Hindlimb muscle (tissue), 1 donor: ENCODE measurements at regions not wholly inside any gene's neighbourhood (a gene's known extent, or its start where the extent isn't known, plus 50 kb on each side); places are given as distances from the start of the nearest gene placed in this dataset.
A peak's percentile ranks its signal among the peaks of the same experiment; 100 is the strongest.
"Not testable (repeated sequence)": the region's sequence is repeated elsewhere in the genome, so short reads cannot be mapped to it uniquely, and the experiment has no call there.

Experiments used
- DNase-seq: peaks from one replicate; pipeline ENCODE4 v3.0.0-alpha.2; 2013

GRCh38 chr13:50611117-50611781 lies 232.2 kb downstream of the DLEU7 start:
- DNase-seq = no peak

- no peak for DNase-seq
Measured at GRCh38 chr13:50612717-50613116, 230.8 kb downstream of the DLEU7 start.

GRCh38 chr13:50613356-50613831 lies 230.1 kb downstream of the DLEU7 start:
- peak; percentile 50 for DNase-seq

GRCh38 chr13:50615234-50615633 lies 228.3 kb downstream of the DLEU7 start:
- no peak for DNase-seq

- DNase-seq = no peak
Measured at GRCh38 chr13:50616101-50616500, 227.4 kb downstream of the DLEU7 start.

- no peak for DNase-seq
Measured at GRCh38 chr13:50617134-50617721, 226.3 kb downstream of the DLEU7 start.

- DNase-seq = no peak
Measured at GRCh38 chr13:50618206-50618605, 225.3 kb downstream of the DLEU7 start.

- DNase-seq = no peak
Measured at GRCh38 chr13:50626101-50626547, 217.4 kb downstream of the DLEU7 start.

GRCh38 chr13:50627111-50627510 lies 216.4 kb downstream of the DLEU7 start:
- no peak for DNase-seq

GRCh38 chr13:50628512-50628911 lies 215.0 kb downstream of the DLEU7 start:
- not testable (repeated sequence) for DNase-seq

GRCh38 chr13:50629497-50629896 lies 214.0 kb downstream of the DLEU7 start:
- no peak for DNase-seq

GRCh38 chr13:50629966-50630365 lies 213.5 kb downstream of the DLEU7 start:
- DNase-seq = no peak

- DNase-seq = no peak
Measured at GRCh38 chr13:50631041-50631440, 212.5 kb downstream of the DLEU7 start.

- no peak for DNase-seq
Measured at GRCh38 chr13:50634339-50634738, 209.2 kb downstream of the DLEU7 start.

GRCh38 chr13:50635504-50635903 lies 208.0 kb downstream of the DLEU7 start:
- DNase-seq = peak; percentile 40

GRCh38 chr13:50636007-50636704 lies 207.3 kb downstream of the DLEU7 start:
- DNase-seq = no peak

- DNase-seq = no peak
Measured at GRCh38 chr13:50643060-50643459, 200.4 kb downstream of the DLEU7 start.

- no peak for DNase-seq
Measured at GRCh38 chr13:50644081-50644871, 199.2 kb downstream of the DLEU7 start.

- no peak for DNase-seq
Measured at GRCh38 chr13:50645092-50645491, 198.4 kb downstream of the DLEU7 start.

- DNase-seq = no peak
Measured at GRCh38 chr13:50646070-50646469, 197.4 kb downstream of the DLEU7 start.

GRCh38 chr13:50649211-50649610 lies 194.3 kb downstream of the DLEU7 start:
- no peak for DNase-seq

GRCh38 chr13:50650592-50651504 lies 192.6 kb downstream of the DLEU7 start:
- DNase-seq = no peak
